ENCODE measurements at regions not wholly inside any gene's neighbourhood (a gene's known extent, or its start where the extent isn't known, plus 50 kb on each side); places are given as distances from the start of the nearest gene placed in this dataset.

DNA sequence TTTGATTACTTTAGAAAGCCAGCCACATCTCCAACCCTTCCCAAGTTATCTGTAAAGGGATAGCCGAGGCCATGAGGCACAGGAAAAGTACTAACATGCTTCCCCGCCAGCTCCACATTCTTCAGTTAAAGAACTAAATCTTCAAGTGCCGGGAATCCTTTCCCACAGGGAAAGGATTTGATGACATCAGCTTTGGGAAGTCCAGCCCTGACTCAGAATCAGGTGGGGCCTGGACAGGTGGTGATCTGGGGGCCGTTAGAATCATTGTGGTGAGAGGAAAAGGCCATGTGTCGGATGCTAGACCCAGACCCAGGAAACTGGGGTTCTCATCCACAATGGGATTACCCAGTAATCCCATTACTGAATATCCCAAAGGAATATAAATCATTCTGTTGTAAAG, 580.0 kb downstream of the QKI start:
- TF ChIP-seq EZH2 (IDR thresholded peaks at IDR 0.05; ENCODE audit: insufficient read depth, poor library complexity, severe bottlenecking) (no peak), EZH2phosphoT487 (IDR thresholded peaks at IDR 0.05; ENCODE audit: insufficient read depth, low read depth) (no peak)
- Histone ChIP-seq H3K36me3 (ENCODE audit: low read depth) (no peaks in the 10 kb centered on the region), H3K79me2 (ENCODE audit: insufficient read depth) (no peaks in the 10 kb centered on the region), H3K27ac (no peak overlapping the region), H3K4me2 (ENCODE audit: unreplicated experiment) (no peak overlapping the region), H4K20me1 (ENCODE audit: insufficient read depth) (no peaks in the 10 kb centered on the region), H3K9ac (no peak overlapping the region), H3K27me3 (replicated peaks; ENCODE audit: insufficient read depth) (no peaks in the 10 kb centered on the region), H3K9me2 (ENCODE audit: insufficient read depth) (no peaks in the 10 kb centered on the region), H3K9me3 (ENCODE audit: low read depth) (no peaks in the 10 kb centered on the region), H2AFZ (no peak overlapping the region), H3F3A (ENCODE audit: insufficient read depth) (no peaks in the 10 kb centered on the region), H3K4me3 (no peak overlapping the region), H3K4me1 (ENCODE audit: insufficient read depth) (no peaks in the 10 kb centered on the region)
- in situ Hi-C loops (cut with MboI) = no loop called here
- DNase-seq = no peak
- WGBS, 2 experiments (ENCODE audit: low coverage in 1 of 2, low lambda C conversion rate in 2 of 2, missing lambda C conversion rate in 2 of 2) = 35 to 43% methylated on average over 5 of the region's 5 CpGs

DNA sequence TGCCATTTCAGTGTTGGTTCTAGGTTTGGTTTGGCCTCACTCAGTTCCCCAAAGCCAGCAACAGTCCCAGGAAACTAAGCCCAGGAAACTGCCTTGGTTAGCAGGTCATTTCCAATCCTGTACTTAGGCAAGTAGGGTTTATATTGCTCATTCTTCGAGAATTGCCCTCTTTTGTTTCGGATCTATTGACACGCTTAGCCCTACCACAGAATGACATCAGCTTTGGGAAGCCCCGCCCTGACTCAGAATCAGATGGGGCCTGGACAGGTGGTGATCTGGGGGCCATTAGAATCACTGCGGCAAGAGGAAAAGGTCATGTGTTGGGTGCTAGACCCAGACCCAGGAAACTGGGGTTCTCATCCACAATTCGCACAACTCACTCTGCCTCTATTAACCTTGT, 578.2 kb downstream of the QKI start:
- in situ Hi-C loops (cut with MboI) = no loop called here
- Histone ChIP-seq H3K27ac (no peak overlapping the region), H4K20me1 (ENCODE audit: insufficient read depth) (no peaks in the 10 kb centered on the region), H3K27me3 (replicated peaks; ENCODE audit: insufficient read depth) (no peaks in the 10 kb centered on the region), H3K9ac (no peak overlapping the region), H2AFZ (no peak overlapping the region), H3F3A (ENCODE audit: insufficient read depth) (no peaks in the 10 kb centered on the region), H3K9me2 (ENCODE audit: insufficient read depth) (no peaks in the 10 kb centered on the region), H3K79me2 (ENCODE audit: insufficient read depth) (no peaks in the 10 kb centered on the region), H3K4me2 (ENCODE audit: unreplicated experiment) (no peak overlapping the region), H3K9me3 (ENCODE audit: low read depth) (no peaks in the 10 kb centered on the region), H3K4me1 (ENCODE audit: insufficient read depth) (no peaks in the 10 kb centered on the region), H3K4me3 (no peak overlapping the region), H3K36me3 (ENCODE audit: low read depth) (no peaks in the 10 kb centered on the region)
- TF ChIP-seq EZH2phosphoT487 (IDR thresholded peaks at IDR 0.05; ENCODE audit: insufficient read depth, low read depth) (no peak), EZH2 (IDR thresholded peaks at IDR 0.05; ENCODE audit: insufficient read depth, poor library complexity, severe bottlenecking) (no peak)
- 46 to 57% methylated on average over 6 of the region's 6 CpGs for WGBS, 2 experiments (ENCODE audit: low coverage in 1 of 2, low lambda C conversion rate in 2 of 2, missing lambda C conversion rate in 2 of 2)
- no peak for DNase-seq

DNA sequence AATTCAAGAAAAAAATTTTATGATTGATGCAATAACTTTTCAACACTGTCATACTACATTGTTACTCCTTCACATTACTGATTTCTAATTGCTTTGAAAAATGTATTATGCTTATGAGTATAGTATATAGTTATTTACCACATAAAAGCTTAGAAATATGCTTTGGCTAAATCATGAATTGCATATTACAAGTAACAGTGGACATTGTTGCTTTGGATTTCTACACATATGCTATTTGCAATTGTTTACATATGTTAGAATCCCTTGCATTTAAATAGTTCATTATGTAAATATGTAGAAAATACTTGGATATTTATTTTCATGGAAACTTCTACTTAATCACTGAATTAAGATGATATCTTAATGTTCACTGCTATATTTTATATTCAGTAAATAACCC, 577.5 kb downstream of the QKI start:
- H3K4me2 ChIP-seq (ENCODE audit: unreplicated experiment) = no peak overlapping the region
- H3K27ac ChIP-seq = no peak overlapping the region
- H3K4me3 ChIP-seq = no peak overlapping the region
- no peaks in the 10 kb centered on the region for H3K9me2 ChIP-seq (ENCODE audit: insufficient read depth)
- H3K9ac ChIP-seq = no peak overlapping the region
- no peak for TF ChIP-seq EZH2 (IDR thresholded peaks at IDR 0.05; ENCODE audit: insufficient read depth, poor library complexity, severe bottlenecking)
- no peak for TF ChIP-seq EZH2phosphoT487 (IDR thresholded peaks at IDR 0.05; ENCODE audit: insufficient read depth, low read depth)
- no peak for DNase-seq
- no peaks in the 10 kb centered on the region for H3F3A ChIP-seq (ENCODE audit: insufficient read depth)
- no peaks in the 10 kb centered on the region for H3K79me2 ChIP-seq (ENCODE audit: insufficient read depth)
- in situ Hi-C loops (cut with MboI) = no loop called here
- H4K20me1 ChIP-seq (ENCODE audit: insufficient read depth) = no peaks in the 10 kb centered on the region
- H2AFZ ChIP-seq = no peak overlapping the region
- no peaks in the 10 kb centered on the region for H3K9me3 ChIP-seq (ENCODE audit: low read depth)
- H3K4me1 ChIP-seq (ENCODE audit: insufficient read depth) = no peaks in the 10 kb centered on the region
- no peaks in the 10 kb centered on the region for H3K36me3 ChIP-seq (ENCODE audit: low read depth)
- H3K27me3 ChIP-seq (replicated peaks; ENCODE audit: insufficient read depth) = no peaks in the 10 kb centered on the region

DNA sequence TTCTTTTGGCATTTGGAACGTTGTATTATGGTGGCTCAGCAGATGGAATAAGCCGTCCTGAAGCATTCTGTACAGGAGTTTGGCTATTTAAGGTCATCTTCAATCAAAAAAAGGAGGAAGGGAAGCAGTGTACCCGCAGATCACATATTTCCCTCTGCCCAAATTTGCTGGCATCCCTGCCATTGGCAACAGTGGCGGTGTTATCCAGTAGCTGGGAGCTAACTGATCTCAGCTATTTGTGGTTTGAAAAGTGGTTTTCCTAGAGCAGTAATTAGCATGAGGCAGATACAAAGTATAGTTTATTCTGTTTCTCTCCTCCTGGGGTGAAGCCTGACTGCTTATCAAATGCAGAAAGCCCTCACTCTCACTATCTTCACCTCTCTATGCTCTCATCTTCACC, 576.8 kb downstream of the QKI start:
- H3K79me2 ChIP-seq (ENCODE audit: insufficient read depth) = no peaks in the 10 kb centered on the region
- no peaks in the 10 kb centered on the region for H3F3A ChIP-seq (ENCODE audit: insufficient read depth)
- no peaks in the 10 kb centered on the region for H3K9me3 ChIP-seq (ENCODE audit: low read depth)
- DNase-seq = no peak
- WGBS, 2 experiments (ENCODE audit: low coverage in 1 of 2, low lambda C conversion rate in 2 of 2, missing lambda C conversion rate in 2 of 2) = 16 to 24% methylated on average over 4 of the region's 4 CpGs
- H3K4me2 ChIP-seq (ENCODE audit: unreplicated experiment) = no peak overlapping the region
- H2AFZ ChIP-seq = no peak overlapping the region
- H3K27me3 ChIP-seq (replicated peaks; ENCODE audit: insufficient read depth) = no peaks in the 10 kb centered on the region
- H4K20me1 ChIP-seq (ENCODE audit: insufficient read depth) = no peaks in the 10 kb centered on the region
- no peaks in the 10 kb centered on the region for H3K9me2 ChIP-seq (ENCODE audit: insufficient read depth)
- H3K9ac ChIP-seq = no peak overlapping the region
- H3K4me3 ChIP-seq = no peak overlapping the region
- H3K4me1 ChIP-seq (ENCODE audit: insufficient read depth) = no peaks in the 10 kb centered on the region
- no peak for TF ChIP-seq EZH2phosphoT487 (IDR thresholded peaks at IDR 0.05; ENCODE audit: insufficient read depth, low read depth)
- no peak overlapping the region for H3K27ac ChIP-seq
- no peaks in the 10 kb centered on the region for H3K36me3 ChIP-seq (ENCODE audit: low read depth)
- in situ Hi-C loops (cut with MboI) = no loop called here

DNA sequence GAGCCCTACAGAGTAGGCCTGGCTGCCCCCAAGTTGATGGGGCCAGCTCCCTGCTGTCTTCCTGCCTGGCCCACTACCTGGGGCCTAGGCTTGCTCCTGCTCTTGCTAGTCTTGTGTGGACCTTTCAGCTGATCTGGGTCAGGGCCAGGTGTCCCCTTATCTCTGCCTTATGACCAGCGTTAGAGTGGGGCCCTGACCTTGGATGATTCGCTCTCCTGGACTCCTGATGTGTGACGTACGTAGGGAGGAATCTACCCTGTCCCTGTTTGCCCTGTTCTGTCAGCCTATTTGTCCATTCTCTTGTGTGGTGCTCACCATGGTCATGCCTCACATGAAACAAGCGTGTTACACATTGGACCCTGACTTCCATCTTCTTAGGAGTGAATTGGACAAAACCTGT, 571.8 kb downstream of the QKI start:
- Histone ChIP-seq H3K79me2 (ENCODE audit: insufficient read depth) (no peaks in the 10 kb centered on the region), H2AFZ (no peak overlapping the region), H3K9me3 (ENCODE audit: low read depth) (no peaks in the 10 kb centered on the region), H3K4me1 (ENCODE audit: insufficient read depth) (no peaks in the 10 kb centered on the region), H3K4me3 (no peak overlapping the region), H3K36me3 (ENCODE audit: low read depth) (no peaks in the 10 kb centered on the region), H3K4me2 (ENCODE audit: unreplicated experiment) (no peak overlapping the region), H3F3A (ENCODE audit: insufficient read depth) (no peaks in the 10 kb centered on the region), H3K9me2 (ENCODE audit: insufficient read depth) (no peaks in the 10 kb centered on the region), H4K20me1 (ENCODE audit: insufficient read depth) (no peaks in the 10 kb centered on the region), H3K27me3 (replicated peaks; ENCODE audit: insufficient read depth) (no peaks in the 10 kb centered on the region), H3K27ac (no peak overlapping the region), H3K9ac (no peak overlapping the region)
- WGBS, 2 experiments (ENCODE audit: low coverage in 1 of 2, low lambda C conversion rate in 2 of 2, missing lambda C conversion rate in 2 of 2) = 45 to 47% methylated on average over 5 of the region's 5 CpGs
- DNase-seq = no peak
- TF ChIP-seq EZH2 (IDR thresholded peaks at IDR 0.05; ENCODE audit: insufficient read depth, poor library complexity, severe bottlenecking) (no peak), EZH2phosphoT487 (IDR thresholded peaks at IDR 0.05; ENCODE audit: insufficient read depth, low read depth) (no peak)
- in situ Hi-C loops (cut with MboI) = no loop called here
